Endothelial cell of umbilical vein (primary cell): ENCODE measurements at regions not wholly inside any gene's neighbourhood (a gene's known extent, or its start where the extent isn't known, plus 50 kb on each side); places are given as distances from the start of the nearest gene placed in this dataset.

Experiments
- BruUV-seq: library from RNA; stranded (reverse); fragments of 400-500 nt; replicated peaks from 2 replicates; lab custom pipeline; 2021; lab: Mats Ljungman, UMichigan
- CTCF ChIA-PET: fragments of 300-600, 350-600 bp; sonication (Branson Sonifier 250); formaldehyde crosslinking; loops from one replicate; lab custom pipeline; 2021; ENCODE audit warnings: antibody characterized with exemption, inconsistent platforms; lab: Charles Lee
- POLR2A ChIA-PET: fragments of 300-600, 350-600 bp; sonication (Branson Sonifier 250); formaldehyde crosslinking; loops from one replicate; lab custom pipeline; 2021; ENCODE audit warnings: antibody characterized with exemption, inconsistent platforms; lab: Charles Lee
- DNase-seq: peaks from one replicate; pipeline ENCODE4 v3.0.0-alpha.2; 2011; ENCODE audit warnings: low read depth, low spot score
- FAIRE-seq: peaks from 2 replicates; lab custom pipeline; 2011; peaks lifted over from hg19 to GRCh38; lab: Jason Lieb, UNC
- H2AFZ ChIP-seq: 2 replicates; pipeline ENCODE4 v1.6.0; 2012; ENCODE audit warnings: low read depth, low read length, control low read depth, inconsistent platforms
- H3K27ac ChIP-seq: 2 replicates; pipeline ENCODE4 v1.5.1; 2011; ENCODE audit warnings: low read depth, mild to moderate bottlenecking, control low read depth, low read length, moderate library complexity; ENCODE audit not compliant: insufficient read depth
- H3K27me3 ChIP-seq, 2 experiments: 2 replicates each; pipeline versions ENCODE4 v1.6.0 to v1.6.1; 2011; ENCODE audit warnings: low read length in 2 of 2, mixed read lengths in 1 of 2; ENCODE audit not compliant: control insufficient read depth in 2 of 2, insufficient read depth in 2 of 2
- H3K36me3 ChIP-seq, 2 experiments: 2 replicates in 1 of 2; 3 replicates in 1 of 2; pipeline ENCODE4 v1.5.1; 2011; ENCODE audit warnings: low read length in 2 of 2, mild to moderate bottlenecking in 1 of 2, moderate library complexity in 1 of 2; ENCODE audit not compliant: control insufficient read depth in 2 of 2, insufficient read depth in 2 of 2; ENCODE audit errors: extremely low read depth in 1 of 2
- H3K4me1 ChIP-seq: 3 replicates; pipeline ENCODE4 v1.5.1; 2011; ENCODE audit warnings: mild to moderate bottlenecking, low read length; ENCODE audit not compliant: control insufficient read depth, insufficient read depth; ENCODE audit errors: extremely low read depth
- H3K4me2 ChIP-seq: 2 replicates; pipeline ENCODE4 v1.6.1; 2011; ENCODE audit warnings: low read length, control low read depth, mixed read lengths; ENCODE audit not compliant: insufficient read depth
- H3K4me3 ChIP-seq, 3 experiments: fragments of 200-600 bp in 1 of 3; sonication (generic), shearing (Covaris generic) in 1 of 3; replicated peaks in 1 of 3; 2 replicates each; pipeline ENCODE4 v1.5.1; 2011 to 2016; ENCODE audit warnings: control low read depth in 3 of 3, low read length in 3 of 3, mild to moderate bottlenecking in 2 of 3, inconsistent platforms in 1 of 3, low read depth in 1 of 3, moderate library complexity in 1 of 3; ENCODE audit not compliant: insufficient read depth in 1 of 3
- H3K79me2 ChIP-seq: 2 replicates; pipeline ENCODE4 v1.6.0; 2012; ENCODE audit warnings: low read length, inconsistent platforms; ENCODE audit not compliant: control insufficient read depth, insufficient read depth
- H3K9ac ChIP-seq: replicated peaks from 2 replicates; pipeline ENCODE3; 2011; ENCODE audit warnings: low read length, control low read depth; ENCODE audit not compliant: insufficient read depth; ENCODE audit errors: extremely low read depth
- H3K9me1 ChIP-seq: replicated peaks from 3 replicates; pipeline ENCODE4 v1.6.0; 2011; ENCODE audit warnings: mild to moderate bottlenecking, low read length; ENCODE audit not compliant: control insufficient read depth, insufficient read depth; ENCODE audit errors: extremely low read depth
- H3K9me3 ChIP-seq: replicated peaks from 2 replicates; pipeline ENCODE4 v1.5.1; 2012; ENCODE audit warnings: low read length, inconsistent platforms; ENCODE audit not compliant: control insufficient read depth, insufficient read depth
- H4K20me1 ChIP-seq: replicated peaks from 2 replicates; pipeline ENCODE3; 2011; ENCODE audit warnings: mild to moderate bottlenecking, low read length; ENCODE audit not compliant: control insufficient read depth, insufficient read depth; ENCODE audit errors: extremely low read depth
- CTCF ChIP-seq, 2 donors: IDR thresholded peaks; 1 replicate in 1 of 2; 2 replicates in 1 of 2; pipeline ENCODE4 v1.5.1; 2011; ENCODE audit warnings: low read length in 2 of 2, mild to moderate bottlenecking in 2 of 2, moderate library complexity in 2 of 2, control low read depth in 1 of 2, inconsistent platforms in 1 of 2, low read depth in 1 of 2; ENCODE audit not compliant: insufficient read depth in 1 of 2; ENCODE audit errors: extremely low read depth in 1 of 2
- EZH2 ChIP-seq: IDR thresholded peaks from 2 replicates; pipeline ENCODE4 v1.6.1; 2012; ENCODE audit warnings: borderline replicate concordance, low read depth, mild to moderate bottlenecking, moderate library complexity, low read length, inconsistent platforms; ENCODE audit not compliant: severe bottlenecking
- FOS ChIP-seq: IDR thresholded peaks from 2 replicates; pipeline ENCODE4 v1.6.1; 2011; ENCODE audit warnings: mild to moderate bottlenecking, low read length, moderate library complexity, borderline replicate concordance; ENCODE audit not compliant: insufficient read depth
- GATA2 ChIP-seq: IDR thresholded peaks from 2 replicates; pipeline ENCODE4 v1.7.0; 2011; ENCODE audit warnings: low read depth, mild to moderate bottlenecking, moderate library complexity, mixed read lengths, low read length; ENCODE audit not compliant: insufficient read length, insufficient read depth
- JUN ChIP-seq: IDR thresholded peaks from 2 replicates; pipeline ENCODE4 v1.6.1; 2011; ENCODE audit warnings: borderline replicate concordance, low read depth; ENCODE audit not compliant: insufficient read length, insufficient read depth
- MAX ChIP-seq: IDR thresholded peaks from 2 replicates; pipeline ENCODE4 v1.6.1; 2011; ENCODE audit not compliant: insufficient read depth, insufficient read length
- MYC ChIP-seq: IDR thresholded peaks from one replicate; pipeline ENCODE4 v1.6.1; 2011; ENCODE audit warnings: mild to moderate bottlenecking, low read depth, low read length
- POLR2A ChIP-seq: IDR thresholded peaks from 2 replicates; pipeline ENCODE4 v1.6.1; 2012; ENCODE audit warnings: low read depth, mild to moderate bottlenecking, control low read depth, low read length
- POLR2AphosphoS5 ChIP-seq: IDR thresholded peaks from 2 replicates; pipeline ENCODE4 v1.6.1; 2012; ENCODE audit warnings: low read depth, mild to moderate bottlenecking, control low read depth, low read length, moderate library complexity; ENCODE audit not compliant: insufficient read depth
- dilution Hi-C: fragments of 300-500 bp; cut with MboI; formaldehyde crosslinking; loops from one replicate; pipeline ENCODE4 v1.15.0; 2019; ENCODE audit warnings: low sequenced_read_pairs; ENCODE audit not compliant: extremely low pct_ligation_motif_present
- intact Hi-C: fragments of 100-400 bp; cut with micrococcal nuclease; formaldehyde crosslinking; loops from one replicate; pipeline ENCODE4 v1.10.0; 2022

- CTCF ChIA-PET, result no interaction called here
- H3K9me1 ChIP-seq, result no peaks in the 10 kb centered on the region
- no peaks in the 10 kb centered on the region for H3K36me3 ChIP-seq
- POLR2A ChIA-PET, result no interaction called here
- no peak overlapping the region for H3K4me3 ChIP-seq
- FAIRE-seq (no peak), DNase-seq (no peak)
- no peak overlapping the region for H3K9ac ChIP-seq
- H3K27me3 ChIP-seq, result peaks cover 1 to 4% of the 10 kb centered on the region in 2 experiments
- TF ChIP-seq FOS (no peak), JUN (no peak)
- no peaks in the 10 kb centered on the region for H4K20me1 ChIP-seq
- BruUV-seq, result no TSS peak
- no peak overlapping the region for H3K4me2 ChIP-seq
- no peaks in the 10 kb centered on the region for H3K79me2 ChIP-seq
- intact Hi-C loops, result no loop called here
- H2AFZ ChIP-seq, result no peak overlapping the region
- dilution Hi-C loops, result no loop called here
- no peaks in the 10 kb centered on the region for H3K9me3 ChIP-seq
- no peaks in the 10 kb centered on the region for H3K4me1 ChIP-seq
- no peak overlapping the region for H3K27ac ChIP-seq
Observed at GRCh38 chr13:97542102-97542685, 108.2 kb downstream of the RAP2A start.

- H2AFZ ChIP-seq, result no peak overlapping the region
- no peak for FAIRE-seq
- H4K20me1 ChIP-seq, result no peaks in the 10 kb centered on the region
- intact Hi-C loops (no loop called here), dilution Hi-C loops (no loop called here)
- ChIA-PET POLR2A (no interaction called here), CTCF (interaction anchor here (1.2 kb wide), 1 partner anchor 9 kb away, joined by 3 read pairs; no protein-coding TSS in a partner anchor)
- H3K9me1 ChIP-seq, result no peaks in the 10 kb centered on the region
- no peak overlapping the region for H3K4me3 ChIP-seq
- no peaks in the 10 kb centered on the region for H3K4me1 ChIP-seq
- no TSS peak for BruUV-seq
- peaks cover 3 to 4% of the 10 kb centered on the region in 2 experiments for H3K27me3 ChIP-seq
- no peak overlapping the region for H3K4me2 ChIP-seq
- H3K36me3 ChIP-seq, result no peaks in the 10 kb centered on the region
- no peak for DNase-seq
- H3K9ac ChIP-seq, result no peak overlapping the region
- TF ChIP-seq FOS (no peak), POLR2AphosphoS5 (no peak), GATA2 (no peak), EZH2 (no peak), POLR2A (no peak), CTCF (IDR thresholded peaks at IDR 0.05; ENCODE audit: extremely low read depth in 1 of 2, insufficient read depth in 1 of 2, low read depth in 1 of 2, low read length in 2 of 2) (no peak), JUN (no peak), MYC (no peak), MAX (no peak)
- no peak overlapping the region for H3K27ac ChIP-seq
- no peaks in the 10 kb centered on the region for H3K9me3 ChIP-seq
- H3K79me2 ChIP-seq, result no peaks in the 10 kb centered on the region
Observed at GRCh38 chr13:97544031-97544765, 110.2 kb downstream of the RAP2A start.
